ENCODE measurements at regions not wholly inside any gene's neighbourhood (a gene's known extent, or its start where the extent isn't known, plus 50 kb on each side); places are given as distances from the start of the nearest gene placed in this dataset.

- no peak for TF ChIP-seq SMC3 (conservative IDR thresholded peaks at IDR 0.05; ENCODE audit: poor library complexity)
- no peak for TF ChIP-seq EZH2 (IDR thresholded peaks at IDR 0.05; ENCODE audit: borderline replicate concordance, insufficient read depth, low read length, poor library complexity, severe bottlenecking)
- no peak for TF ChIP-seq EP300 (conservative IDR thresholded peaks at IDR 0.05; ENCODE audit: poor library complexity, severe bottlenecking)
- no peak for TF ChIP-seq TAF1 (IDR thresholded peaks at IDR 0.05; ENCODE audit: low read depth)
- Histone ChIP-seq H3K9me2 (ENCODE audit: insufficient read depth, low read length) (no peaks in the 10 kb centered on the region), H3K9ac (ENCODE audit: low read length) (no peak overlapping the region), H3F3A (ENCODE audit: insufficient read depth, low read length, poor library complexity, severe bottlenecking) (no peaks in the 10 kb centered on the region), H3K27me3 (ENCODE audit: insufficient read depth, low read depth, low read length) (no peaks in the 10 kb centered on the region), H3K36me3 (ENCODE audit: insufficient read depth, low read length) (no peaks in the 10 kb centered on the region), H3K4me3 (ENCODE audit: low read length) (no peak overlapping the region), H3K27ac (ENCODE audit: low read length) (no peak overlapping the region), H3K9me3 (ENCODE audit: low read length) (no peaks in the 10 kb centered on the region), H2AFZ (ENCODE audit: low read depth, low read length) (no peak overlapping the region), H3K79me2 (replicated peaks; ENCODE audit: insufficient read depth, low read length) (no peaks in the 10 kb centered on the region), H4K20me1 (ENCODE audit: insufficient read depth) (no peaks in the 10 kb centered on the region), H3K4me2 (ENCODE audit: low read length) (no peak overlapping the region)
Measured at GRCh38 chr9:106298997-106299396, 564.0 kb upstream of the ZNF462 start.

- Histone ChIP-seq H4K20me1 (ENCODE audit: insufficient read depth) (no peaks in the 10 kb centered on the region), H3K9me3 (ENCODE audit: low read length) (no peaks in the 10 kb centered on the region), H3F3A (ENCODE audit: insufficient read depth, low read length, poor library complexity, severe bottlenecking) (no peaks in the 10 kb centered on the region), H3K4me3 (ENCODE audit: low read length) (no peak overlapping the region), H3K4me2 (ENCODE audit: low read length) (no peak overlapping the region), H3K27me3 (ENCODE audit: insufficient read depth, low read depth, low read length) (no peaks in the 10 kb centered on the region), H3K27ac (ENCODE audit: low read length) (no peak overlapping the region), H3K9ac (ENCODE audit: low read length) (no peak overlapping the region), H3K9me2 (ENCODE audit: insufficient read depth, low read length) (no peaks in the 10 kb centered on the region), H3K36me3 (ENCODE audit: insufficient read depth, low read length) (no peaks in the 10 kb centered on the region), H2AFZ (ENCODE audit: low read depth, low read length) (no peak overlapping the region), H3K79me2 (replicated peaks; ENCODE audit: insufficient read depth, low read length) (no peaks in the 10 kb centered on the region)
- no peak for TF ChIP-seq EZH2 (IDR thresholded peaks at IDR 0.05; ENCODE audit: borderline replicate concordance, insufficient read depth, low read length, poor library complexity, severe bottlenecking)
- TF ChIP-seq REST (IDR thresholded peaks at IDR 0.05; ENCODE audit: borderline replicate concordance), result no peak
- no peak for TF ChIP-seq POLR2AphosphoS5 (IDR thresholded peaks at IDR 0.05)
Measured at GRCh38 chr9:106304401-106304920, 558.5 kb upstream of the ZNF462 start.

- Histone ChIP-seq H3K27ac (ENCODE audit: low read length) (no peak overlapping the region), H3K9me3 (ENCODE audit: low read length) (no peaks in the 10 kb centered on the region), H3K9ac (ENCODE audit: low read length) (no peak overlapping the region), H2AFZ (ENCODE audit: low read depth, low read length) (no peak overlapping the region), H3K4me3 (ENCODE audit: low read length) (no peak overlapping the region), H4K20me1 (ENCODE audit: insufficient read depth) (no peaks in the 10 kb centered on the region), H3K36me3 (ENCODE audit: insufficient read depth, low read length) (no peaks in the 10 kb centered on the region), H3K4me2 (ENCODE audit: low read length) (no peak overlapping the region), H3K9me2 (ENCODE audit: insufficient read depth, low read length) (no peaks in the 10 kb centered on the region), H3K27me3 (ENCODE audit: insufficient read depth, low read depth, low read length) (no peaks in the 10 kb centered on the region), H3K79me2 (replicated peaks; ENCODE audit: insufficient read depth, low read length) (no peaks in the 10 kb centered on the region), H3F3A (ENCODE audit: insufficient read depth, low read length, poor library complexity, severe bottlenecking) (no peaks in the 10 kb centered on the region)
- TF ChIP-seq CTCF (IDR thresholded peaks at IDR 0.05; ENCODE audit: poor library complexity, severe bottlenecking) (no peak), MXI1 (conservative IDR thresholded peaks at IDR 0.05; ENCODE audit: poor library complexity, severe bottlenecking) (no peak), RAD21 (conservative IDR thresholded peaks at IDR 0.05) (no peak), SMC3 (conservative IDR thresholded peaks at IDR 0.05; ENCODE audit: poor library complexity) (no peak)
Measured at GRCh38 chr9:106305428-106306133, 557.4 kb upstream of the ZNF462 start.

All from neural cell (in vitro differentiated cells).